ENCODE measurements at regions not wholly inside any gene's neighbourhood (a gene's known extent, or its start where the extent isn't known, plus 50 kb on each side); places are given as distances from the start of the nearest gene placed in this dataset.

DNA sequence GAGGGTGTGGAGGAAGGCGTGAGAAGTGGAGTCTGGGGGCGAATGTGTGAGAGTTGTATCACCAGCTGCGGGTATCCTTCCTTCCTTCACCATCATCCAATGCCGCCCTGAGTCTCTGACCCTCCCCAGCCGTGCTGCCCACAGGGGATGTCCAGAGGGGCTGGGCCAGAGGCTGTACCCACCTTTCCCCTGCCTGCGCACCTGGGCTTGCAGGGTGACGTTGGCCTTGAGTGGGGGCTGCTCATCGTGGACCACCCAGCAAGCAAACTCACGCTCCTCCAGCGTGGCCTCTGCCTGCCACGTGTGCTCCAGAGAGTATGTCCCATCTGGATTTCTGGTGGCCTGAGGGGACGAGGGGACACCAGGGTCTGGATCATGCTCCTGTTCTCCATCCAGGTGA lies 116.9 kb upstream of the SIRPA start:
- no peak for DNase-seq (ENCODE audit: low spot score)
- intact Hi-C loops (cut with micrococcal nuclease; ENCODE audit: unreplicated experiment), result no loop called here
- Histone ChIP-seq H3K4me1 (ENCODE audit: insufficient read depth, low read length, poor library complexity, severe bottlenecking) (peaks cover 8% of the 10 kb centered on the region), H4K20me1 (ENCODE audit: insufficient read depth, low read length) (no peaks in the 10 kb centered on the region), H3K4me3 (ENCODE audit: low read depth, low read length, poor library complexity, severe bottlenecking) (no peak overlapping the region), H2AFZ (ENCODE audit: low read length) (no peak overlapping the region), H3K36me3 (ENCODE audit: insufficient read depth, low read length) (no peaks in the 10 kb centered on the region), H3K4me2 (ENCODE audit: low read length) (no peak overlapping the region), H3K27ac (ENCODE audit: low read depth, low read length, poor library complexity, severe bottlenecking) (no peak overlapping the region), H3K79me2 (ENCODE audit: insufficient read depth, low read depth, low read length) (no peaks in the 10 kb centered on the region), H3K9me3 (ENCODE audit: low read length) (no peaks in the 10 kb centered on the region), H3K9me2 (ENCODE audit: insufficient read depth, low read length) (no peaks in the 10 kb centered on the region)
- ChIA-PET POLR2A (no interaction called here), CTCF (ENCODE audit: unreplicated experiment) (no interaction called here)
- no TSS peak for BruUV-seq (replicated peaks)
- TF ChIP-seq, protein P1, sequence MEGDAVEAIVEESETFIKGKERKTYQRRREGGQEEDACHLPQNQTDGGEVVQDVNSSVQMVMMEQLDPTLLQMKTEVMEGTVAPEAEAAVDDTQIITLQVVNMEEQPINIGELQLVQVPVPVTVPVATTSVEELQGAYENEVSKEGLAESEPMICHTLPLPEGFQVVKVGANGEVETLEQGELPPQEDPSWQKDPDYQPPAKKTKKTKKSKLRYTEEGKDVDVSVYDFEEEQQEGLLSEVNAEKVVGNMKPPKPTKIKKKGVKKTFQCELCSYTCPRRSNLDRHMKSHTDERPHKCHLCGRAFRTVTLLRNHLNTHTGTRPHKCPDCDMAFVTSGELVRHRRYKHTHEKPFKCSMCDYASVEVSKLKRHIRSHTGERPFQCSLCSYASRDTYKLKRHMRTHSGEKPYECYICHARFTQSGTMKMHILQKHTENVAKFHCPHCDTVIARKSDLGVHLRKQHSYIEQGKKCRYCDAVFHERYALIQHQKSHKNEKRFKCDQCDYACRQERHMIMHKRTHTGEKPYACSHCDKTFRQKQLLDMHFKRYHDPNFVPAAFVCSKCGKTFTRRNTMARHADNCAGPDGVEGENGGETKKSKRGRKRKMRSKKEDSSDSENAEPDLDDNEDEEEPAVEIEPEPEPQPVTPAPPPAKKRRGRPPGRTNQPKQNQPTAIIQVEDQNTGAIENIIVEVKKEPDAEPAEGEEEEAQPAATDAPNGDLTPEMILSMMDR (conservative IDR thresholded peaks at IDR 0.05; ENCODE audit: low read length), result no peak
- no peak for TF ChIP-seq EZH2phosphoT487 (IDR thresholded peaks at IDR 0.05; ENCODE audit: borderline replicate concordance, low read depth, low read length)

DNA sequence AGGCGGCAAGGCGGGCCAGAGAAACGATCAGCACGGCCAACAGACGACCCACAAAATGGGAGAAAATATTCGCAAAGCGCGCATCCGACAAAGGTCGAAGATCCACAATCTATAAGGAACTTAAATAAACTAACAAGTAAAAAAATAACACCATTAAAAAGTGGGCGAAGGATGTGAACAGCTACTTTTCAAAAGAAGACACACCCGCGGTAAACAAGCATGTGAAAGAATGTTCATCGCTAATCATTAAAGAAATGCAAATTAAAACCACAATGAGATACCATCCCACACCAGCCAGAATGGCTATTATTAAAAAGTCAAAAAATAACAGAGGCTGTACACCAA lies 117.8 kb upstream of the SIRPA start:
- no TSS peak for BruUV-seq (replicated peaks)
- TF ChIP-seq, protein P1 (conservative IDR thresholded peaks at IDR 0.05; ENCODE audit: low read length), result no peak; the same call in 1 of the 2 replicates
- no peak for DNase-seq (ENCODE audit: low spot score)
- ChIA-PET CTCF (ENCODE audit: unreplicated experiment) (interaction anchor here (0.7 to 1.3 kb wide), 4 partner anchors 13 to 508 kb away, joined by 3 to 6 read pairs (median 4); no protein-coding TSS in a partner anchor), POLR2A (interaction anchor here (0.7 to 1.6 kb wide), 3 partner anchors 16 to 134 kb away, joined by 3 to 5 read pairs (median 3); no protein-coding TSS in a partner anchor)
- Histone ChIP-seq H3K4me1 (ENCODE audit: insufficient read depth, low read length, poor library complexity, severe bottlenecking) (peaks cover 8% of the 10 kb centered on the region), H4K20me1 (ENCODE audit: insufficient read depth, low read length) (no peaks in the 10 kb centered on the region), H3K4me2 (ENCODE audit: low read length) (peak overlapping the region; percentile 91), H2AFZ (ENCODE audit: low read length) (peak overlapping the region; percentile 97), H3K27ac (ENCODE audit: low read depth, low read length, poor library complexity, severe bottlenecking) (no peak overlapping the region), H3K36me3 (ENCODE audit: insufficient read depth, low read length) (no peaks in the 10 kb centered on the region), H3K9me3 (ENCODE audit: low read length) (no peaks in the 10 kb centered on the region), H3K79me2 (ENCODE audit: insufficient read depth, low read depth, low read length) (no peaks in the 10 kb centered on the region), H3K9me2 (ENCODE audit: insufficient read depth, low read length) (no peaks in the 10 kb centered on the region), H3K4me3 (ENCODE audit: low read depth, low read length, poor library complexity, severe bottlenecking) (peak overlapping the region; percentile 93)
- intact Hi-C loops (cut with micrococcal nuclease; ENCODE audit: unreplicated experiment), result loop anchor here (1.0 to 2.0 kb wide), 3 partner anchors 244 to 275 kb away; no protein-coding TSS in a partner anchor

GRCh38 chr20:1776681-1777475 lies 118.3 kb upstream of the SIRPA start:
- TF ChIP-seq, protein P1 (conservative IDR thresholded peaks at IDR 0.05; ENCODE audit: low read length), result peak; percentile 88
- no peak for TF ChIP-seq EZH2phosphoT487 (IDR thresholded peaks at IDR 0.05; ENCODE audit: borderline replicate concordance, low read depth, low read length)
- Histone ChIP-seq H2AFZ (ENCODE audit: low read length) (peak overlapping the region; percentile 97), H3K27ac (ENCODE audit: low read depth, low read length, poor library complexity, severe bottlenecking) (no peak overlapping the region), H4K20me1 (ENCODE audit: insufficient read depth, low read length) (no peaks in the 10 kb centered on the region), H3K4me2 (ENCODE audit: low read length) (peak overlapping the region; percentile 91), H3K9me3 (ENCODE audit: low read length) (no peaks in the 10 kb centered on the region), H3K4me3 (ENCODE audit: low read depth, low read length, poor library complexity, severe bottlenecking) (peak overlapping the region; percentile 93), H3K79me2 (ENCODE audit: insufficient read depth, low read depth, low read length) (no peaks in the 10 kb centered on the region), H3K9me2 (ENCODE audit: insufficient read depth, low read length) (no peaks in the 10 kb centered on the region), H3K4me1 (ENCODE audit: insufficient read depth, low read length, poor library complexity, severe bottlenecking) (peaks cover 8% of the 10 kb centered on the region), H3K36me3 (ENCODE audit: insufficient read depth, low read length) (no peaks in the 10 kb centered on the region)
- CTCF ChIA-PET (ENCODE audit: unreplicated experiment), result interaction anchor here (0.6 to 1.3 kb wide), 8 partner anchors 12 to 508 kb away, joined by 3 to 11 read pairs (median 3); no protein-coding TSS in a partner anchor
- POLR2A ChIA-PET, result interaction anchor here (1.2 to 1.6 kb wide), 4 partner anchors 10 to 19 kb away, joined by 3 to 5 read pairs (median 4); no protein-coding TSS in a partner anchor
- TSS peak; percentile 84 for BruUV-seq (replicated peaks)
- DNase-seq (ENCODE audit: low spot score), result peak; percentile 84
- intact Hi-C loops (cut with micrococcal nuclease; ENCODE audit: unreplicated experiment), result loop anchor here (1.0 to 2.0 kb wide), 3 partner anchors 244 to 274 kb away; no protein-coding TSS in a partner anchor
